ENCODE measurements at regions not wholly inside any gene's neighbourhood (a gene's known extent, or its start where the extent isn't known, plus 50 kb on each side); places are given as distances from the start of the nearest gene placed in this dataset.

DNA sequence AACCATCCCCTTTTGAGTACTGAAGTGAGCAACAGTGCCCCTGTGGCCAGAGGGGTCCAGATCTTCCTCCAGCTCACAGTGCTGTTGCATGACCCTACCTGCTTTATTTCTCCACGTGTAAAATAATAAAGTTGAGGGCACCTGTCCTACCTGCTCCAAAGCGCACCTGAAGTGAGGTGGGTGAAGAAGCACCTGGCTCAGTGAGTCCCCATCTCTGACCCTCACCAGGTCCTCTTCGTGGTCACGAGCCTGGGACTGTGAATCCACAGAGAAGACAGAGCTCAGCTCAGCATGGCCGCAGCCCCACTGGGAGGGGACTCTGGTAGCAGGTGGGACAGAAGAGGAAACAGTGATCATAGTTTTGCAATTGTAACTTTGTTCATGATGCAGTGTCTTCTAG is 976.7 kb upstream of the TMEM132C start:
- TF ChIP-seq, protein P1, sequence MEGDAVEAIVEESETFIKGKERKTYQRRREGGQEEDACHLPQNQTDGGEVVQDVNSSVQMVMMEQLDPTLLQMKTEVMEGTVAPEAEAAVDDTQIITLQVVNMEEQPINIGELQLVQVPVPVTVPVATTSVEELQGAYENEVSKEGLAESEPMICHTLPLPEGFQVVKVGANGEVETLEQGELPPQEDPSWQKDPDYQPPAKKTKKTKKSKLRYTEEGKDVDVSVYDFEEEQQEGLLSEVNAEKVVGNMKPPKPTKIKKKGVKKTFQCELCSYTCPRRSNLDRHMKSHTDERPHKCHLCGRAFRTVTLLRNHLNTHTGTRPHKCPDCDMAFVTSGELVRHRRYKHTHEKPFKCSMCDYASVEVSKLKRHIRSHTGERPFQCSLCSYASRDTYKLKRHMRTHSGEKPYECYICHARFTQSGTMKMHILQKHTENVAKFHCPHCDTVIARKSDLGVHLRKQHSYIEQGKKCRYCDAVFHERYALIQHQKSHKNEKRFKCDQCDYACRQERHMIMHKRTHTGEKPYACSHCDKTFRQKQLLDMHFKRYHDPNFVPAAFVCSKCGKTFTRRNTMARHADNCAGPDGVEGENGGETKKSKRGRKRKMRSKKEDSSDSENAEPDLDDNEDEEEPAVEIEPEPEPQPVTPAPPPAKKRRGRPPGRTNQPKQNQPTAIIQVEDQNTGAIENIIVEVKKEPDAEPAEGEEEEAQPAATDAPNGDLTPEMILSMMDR (IDR thresholded peaks at IDR 0.05; ENCODE audit: low read length): no peak
- no peak for TF ChIP-seq EZH2 (IDR thresholded peaks at IDR 0.05; ENCODE audit: borderline replicate concordance, low read length)
